Stimulated activated CD8-positive, alpha-beta memory T cell treated with anti-CD3 and anti-CD28 coated beads, Interleukin-4, amount 100 ng/mL, for 24 hours (primary cell): ENCODE measurements at regions not wholly inside any gene's neighbourhood (a gene's known extent, or its start where the extent isn't known, plus 50 kb on each side); places are given as distances from the start of the nearest gene placed in this dataset.

ENCODE experiments used
- DNase-seq: peaks from one replicate; pipeline ENCODE4 v3.0.0-alpha.2; 2020; ENCODE audit warnings: low read depth

DNA sequence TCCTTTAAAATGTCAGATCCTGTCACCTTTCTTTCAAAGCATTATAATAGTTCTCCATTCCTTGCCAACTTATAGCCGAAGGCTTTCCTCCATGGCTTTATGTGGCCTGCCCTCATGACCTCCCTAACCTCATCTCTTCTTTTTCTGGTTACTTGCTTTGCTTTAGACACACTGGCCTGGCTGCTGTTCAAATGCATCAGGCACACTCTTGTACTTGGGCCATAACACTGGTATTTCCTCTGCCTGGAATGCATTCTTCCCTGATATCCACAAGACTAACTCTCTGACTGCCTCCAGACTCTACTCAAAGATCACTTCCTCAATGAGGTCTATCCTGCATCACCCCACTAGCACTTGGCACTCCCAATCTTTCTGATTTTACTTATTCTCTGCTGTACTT is 710.3 kb downstream of the KCNA4 start:
- DNase-seq = no peak

- no peak for DNase-seq
Observed at GRCh38 chr11:29305456-29306232, 711.2 kb downstream of the KCNA4 start.

GRCh38 chr11:29300420-29300819 is 716.4 kb downstream of the KCNA4 start:
- no peak for DNase-seq

GRCh38 chr11:29296680-29297079 is 720.1 kb downstream of the KCNA4 start:
- no peak for DNase-seq

DNA sequence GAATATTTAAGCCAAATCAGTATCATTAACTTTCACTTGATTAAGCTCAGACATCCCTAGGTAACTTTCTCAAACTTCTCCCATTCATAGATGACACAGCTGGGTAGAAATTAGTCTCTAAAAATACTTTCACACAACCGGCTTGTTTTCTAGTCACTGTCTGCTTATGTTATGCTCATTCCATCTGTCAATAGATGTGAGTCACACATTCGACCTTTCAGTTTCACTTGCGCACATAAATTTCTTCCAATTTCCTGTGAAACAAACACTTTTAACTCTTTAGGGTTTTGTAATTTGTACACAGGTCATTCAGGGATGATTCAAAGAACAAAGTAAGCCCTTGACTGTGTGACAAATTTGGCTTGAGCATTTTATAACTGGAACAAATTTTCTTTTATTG is 723.0 kb downstream of the KCNA4 start:
- DNase-seq = no peak

DNA sequence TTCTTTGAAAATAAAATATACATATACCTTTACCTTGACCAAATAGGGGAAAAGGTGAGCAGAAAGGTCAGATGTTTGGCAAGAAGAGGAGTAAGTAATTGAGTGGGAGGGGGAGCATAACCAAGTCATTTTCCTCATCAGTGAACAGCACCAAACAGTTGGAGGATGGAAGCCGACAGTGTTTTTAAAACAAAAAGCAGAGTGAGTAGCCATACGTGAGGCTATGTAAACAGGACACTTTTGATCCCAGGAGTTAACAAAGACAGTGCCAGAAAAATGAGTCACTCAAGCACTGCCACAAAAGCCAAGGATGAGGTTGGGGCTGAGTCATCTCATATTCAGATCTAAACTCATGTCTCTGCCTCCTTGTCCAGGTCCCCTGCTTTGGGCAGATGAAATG is 734.7 kb downstream of the KCNA4 start:
- DNase-seq = no peak

- no peak for DNase-seq
Observed at GRCh38 chr11:29281271-29281777, 735.5 kb downstream of the KCNA4 start.

DNA sequence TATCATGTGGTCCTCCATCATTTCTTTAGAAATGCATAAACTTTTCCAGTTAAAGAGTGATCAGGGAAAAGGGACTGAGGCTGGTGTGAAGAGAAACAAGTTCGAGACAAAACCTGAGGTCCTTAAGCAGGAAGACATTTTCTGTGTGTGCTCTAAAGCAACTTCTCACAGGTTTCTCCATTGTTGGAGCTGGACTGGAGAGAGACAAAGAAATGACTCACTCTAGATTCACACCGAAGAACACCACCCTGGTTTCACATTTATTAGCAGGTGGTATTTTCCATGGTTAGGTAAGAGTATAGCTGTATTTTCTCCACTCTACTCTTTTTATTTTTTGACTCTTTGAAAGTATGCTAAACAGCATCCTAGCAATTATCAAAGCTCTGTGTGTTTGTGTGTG is 736.4 kb downstream of the KCNA4 start:
- no peak for DNase-seq

DNA sequence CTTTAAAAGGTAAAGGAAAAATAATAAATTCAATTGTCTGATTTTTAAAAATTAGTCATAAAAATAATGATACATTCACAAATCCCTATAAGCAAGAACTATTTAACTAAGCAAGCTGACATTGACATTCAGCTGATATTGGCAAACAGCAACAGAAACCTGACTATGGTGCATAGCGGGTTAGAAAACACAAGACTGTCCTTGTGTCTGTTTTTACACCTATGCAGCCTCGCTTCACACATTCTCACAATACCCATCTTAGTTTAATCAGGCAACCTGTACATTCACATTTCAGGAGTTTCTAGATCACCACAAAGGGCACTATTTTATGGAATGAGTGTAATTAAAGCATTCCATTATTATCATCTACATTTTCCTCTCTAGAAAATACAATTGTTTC is 737.1 kb downstream of the KCNA4 start:
- DNase-seq = no peak

GRCh38 chr11:29272019-29272654 is 744.7 kb downstream of the KCNA4 start:
- no peak for DNase-seq

DNA sequence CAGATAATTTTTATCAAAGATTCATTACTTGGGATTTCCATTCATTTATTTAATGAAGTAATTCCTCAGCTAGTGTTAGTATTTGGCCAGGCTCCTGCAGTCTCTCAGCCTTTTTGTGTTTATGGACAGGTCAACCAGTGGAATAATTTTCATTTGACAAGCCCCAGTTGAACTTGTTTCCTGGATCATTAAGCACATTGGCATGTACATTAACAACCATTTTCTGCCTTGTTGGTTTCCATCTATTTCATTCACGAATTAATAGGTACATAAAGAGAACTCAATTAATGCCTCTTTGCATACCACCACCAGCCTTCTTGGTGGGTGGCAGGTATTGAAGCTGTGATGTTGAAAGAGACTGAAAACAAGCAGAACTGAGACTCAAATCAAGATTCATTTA is 745.2 kb downstream of the KCNA4 start:
- DNase-seq = no peak

- no peak for DNase-seq
Observed at GRCh38 chr11:29268733-29269132, 748.1 kb downstream of the KCNA4 start.

GRCh38 chr11:29265792-29266191 is 751.0 kb downstream of the KCNA4 start:
- DNase-seq = no peak

DNA sequence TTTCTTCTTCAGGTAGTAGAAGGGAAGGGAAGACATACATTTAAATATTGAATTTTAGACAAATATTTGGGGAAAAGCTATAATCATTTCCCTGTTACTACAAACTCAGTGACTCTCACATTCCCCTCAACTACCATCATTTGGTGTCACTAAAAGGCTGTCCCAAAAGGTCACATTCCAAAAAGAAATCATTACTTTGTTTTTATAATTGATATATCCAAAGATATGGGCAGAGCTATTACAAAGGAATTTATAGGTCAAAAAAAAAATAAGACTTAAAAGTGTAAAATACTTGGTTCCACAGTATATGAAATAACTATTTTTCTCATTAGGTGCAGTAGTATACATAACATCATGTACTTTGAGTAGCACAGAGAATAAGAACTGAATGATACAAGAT is 751.4 kb downstream of the KCNA4 start:
- no peak for DNase-seq

DNA sequence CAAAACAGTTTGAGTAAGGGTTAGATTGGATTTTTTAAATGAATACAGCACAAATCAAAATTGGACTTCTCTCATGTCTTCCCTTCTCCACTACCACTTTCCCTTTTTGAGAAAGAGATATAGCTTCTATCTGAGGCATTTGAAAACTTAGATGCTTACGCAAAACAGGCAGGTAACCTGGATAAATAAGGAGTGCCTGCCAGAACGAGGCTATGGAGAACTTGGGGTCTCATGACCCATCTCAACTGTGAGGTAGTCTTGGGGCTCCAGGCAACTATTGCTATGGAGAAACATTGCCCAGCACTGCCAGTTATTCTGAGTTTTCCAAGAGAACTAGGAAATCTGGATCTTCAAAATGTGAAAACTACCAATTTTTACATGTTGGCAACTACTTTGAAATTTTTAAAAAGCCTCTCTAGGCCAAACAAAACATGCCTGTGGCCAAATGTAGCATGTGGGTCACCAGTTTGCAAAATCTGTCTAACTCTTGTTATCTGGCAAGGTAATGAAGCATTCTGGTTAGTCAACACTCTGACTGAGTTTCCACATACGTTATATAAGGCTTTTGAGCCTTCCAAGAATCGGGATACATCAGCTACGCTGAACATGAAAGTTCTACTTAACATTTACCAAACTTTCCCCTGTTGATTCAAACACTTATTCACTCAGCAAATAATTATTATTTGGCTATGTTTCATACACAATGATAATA is 752.7 kb downstream of the KCNA4 start:
- DNase-seq = no peak

GRCh38 chr11:29261831-29262230 is 755.0 kb downstream of the KCNA4 start:
- DNase-seq = no peak

- DNase-seq = no peak
Observed at GRCh38 chr11:29260939-29261705, 755.7 kb downstream of the KCNA4 start.

DNA sequence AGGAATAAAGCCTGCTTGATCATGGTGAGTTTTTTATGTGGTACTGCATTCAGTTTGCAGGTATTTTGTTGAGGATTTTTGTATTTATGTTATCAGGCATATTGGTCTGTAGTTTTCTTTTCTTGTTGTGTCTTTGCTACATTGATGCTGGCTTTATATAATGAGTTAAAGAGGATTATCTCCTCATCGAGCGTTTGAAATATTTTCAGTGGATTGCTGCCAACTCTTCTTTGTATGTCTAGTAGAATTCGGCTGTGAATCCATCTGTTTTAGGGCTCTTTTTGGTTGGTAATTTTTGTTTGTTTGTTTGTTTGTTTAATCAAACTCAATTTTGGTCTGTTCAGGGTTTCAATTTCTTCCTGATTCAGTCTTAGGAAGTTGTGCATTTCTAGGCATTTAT is 758.4 kb downstream of the KCNA4 start:
- DNase-seq = no peak

- DNase-seq = no peak
Observed at GRCh38 chr11:29256580-29256979, 760.2 kb downstream of the KCNA4 start.

DNA sequence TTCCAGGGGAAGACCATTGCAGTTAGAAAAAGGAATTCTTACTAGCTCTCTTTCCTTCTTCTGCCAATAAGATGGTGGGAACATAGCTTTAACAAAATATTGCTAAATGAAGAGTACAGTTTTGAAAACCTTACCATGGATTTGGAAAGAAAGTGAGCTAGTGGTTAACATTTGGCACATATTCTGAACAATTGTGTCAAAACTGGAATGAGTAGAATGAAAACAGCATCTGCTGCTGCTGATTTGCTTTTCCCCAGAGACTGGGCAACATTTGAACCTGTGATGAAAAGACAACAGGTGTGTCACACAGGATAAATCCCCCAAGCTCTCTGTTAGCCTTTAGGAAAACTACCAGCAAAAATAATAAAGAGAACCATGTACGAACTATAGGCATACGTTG is 761.4 kb downstream of the KCNA4 start:
- DNase-seq = no peak

GRCh38 chr11:29251738-29252137 is 765.1 kb downstream of the KCNA4 start:
- DNase-seq = no peak

- DNase-seq = no peak
Observed at GRCh38 chr11:29249713-29250112, 767.1 kb downstream of the KCNA4 start.
